Caco-2 (cell line): ENCODE measurements at regions not wholly inside any gene's neighbourhood (a gene's known extent, or its start where the extent isn't known, plus 50 kb on each side); places are given as distances from the start of the nearest gene placed in this dataset.

ENCODE experiments used
- BruUV-seq: library from RNA; stranded (reverse); fragments of 400-500 nt; replicated peaks from 2 replicates; lab custom pipeline; 2021; lab: Mats Ljungman, UMichigan
- CTCF ChIA-PET: fragments of 300-600 bp; sonication (Branson Sonifier 250); formaldehyde crosslinking; loops from one replicate; lab custom pipeline; 2022; ENCODE audit warnings: antibody characterized with exemption; lab: Charles Lee
- POLR2A ChIA-PET: fragments of 300-600 bp; sonication (Branson Sonifier 250); formaldehyde crosslinking; loops from one replicate; lab custom pipeline; 2022; ENCODE audit warnings: antibody characterized with exemption; lab: Charles Lee
- DNase-seq, 2 experiments: peaks; one replicate each; pipeline versions ENCODE4 v3.0.0 to v3.0.0-alpha.2; 2020 to 2022
- H3K27me3 ChIP-seq: replicated peaks from 2 replicates; pipeline ENCODE4 v1.6.0; 2011; ENCODE audit warnings: low read length; ENCODE audit not compliant: control insufficient read depth, insufficient read depth
- H3K36me3 ChIP-seq: 2 replicates; pipeline ENCODE4 v1.5.1; 2011; ENCODE audit warnings: low read length; ENCODE audit not compliant: control insufficient read depth, insufficient read depth
- H3K4me1 ChIP-seq: fragments of 250-450 bp; sonication (Bioruptor Pico); 2 replicates; pipeline ENCODE4 v1.5.1; 2020; ENCODE audit warnings: mild to moderate bottlenecking
- H3K4me3 ChIP-seq: 2 replicates; pipeline ENCODE4 v1.5.1; 2011; ENCODE audit warnings: low read depth, mild to moderate bottlenecking, control low read depth, low read length
- H3K9me3 ChIP-seq: fragments of 250-450 bp; sonication (Bioruptor Pico); 2 replicates; pipeline ENCODE4 v1.5.1; 2020; ENCODE audit warnings: mild to moderate bottlenecking, moderate library complexity
- H3K27ac Mint-ChIP-seq: one replicate; pipeline ENCODE4 v1.8.0; 2022; ENCODE audit warnings: mixed read lengths; ENCODE audit not compliant: unreplicated experiment
- H3K27me3 Mint-ChIP-seq: one replicate; pipeline ENCODE4 v1.8.0; 2022; ENCODE audit warnings: mixed read lengths; ENCODE audit not compliant: insufficient read depth, unreplicated experiment
- H3K36me3 Mint-ChIP-seq: one replicate; pipeline ENCODE4 v1.8.0; 2022; ENCODE audit warnings: mild to moderate bottlenecking, mixed read lengths; ENCODE audit not compliant: insufficient read depth, unreplicated experiment
- H3K4me1 Mint-ChIP-seq: one replicate; pipeline ENCODE4 v1.8.0; 2022; ENCODE audit warnings: low read depth, mixed read lengths; ENCODE audit not compliant: unreplicated experiment
- H3K4me3 Mint-ChIP-seq: one replicate; pipeline ENCODE4 v1.8.0; 2022; ENCODE audit warnings: mild to moderate bottlenecking, moderate library complexity, mixed read lengths; ENCODE audit not compliant: unreplicated experiment
- H3K9me3 Mint-ChIP-seq: one replicate; pipeline ENCODE4 v1.8.0; 2022; ENCODE audit warnings: mixed read lengths; ENCODE audit not compliant: unreplicated experiment
- CTCF ChIP-seq, 2 experiments: fragments of 200-600 bp in 1 of 2; IDR thresholded peaks; 1 replicate in 1 of 2; 2 replicates in 1 of 2; pipeline versions ENCODE4 v1.5.1 to v1.8.0; 2011 to 2022; ENCODE audit warnings: antibody characterized with exemption in 1 of 2, control low read depth in 1 of 2, inconsistent platforms in 1 of 2, low read depth in 1 of 2, low read length in 1 of 2, mild to moderate bottlenecking in 1 of 2, moderate library complexity in 1 of 2; ENCODE audit not compliant: insufficient read depth in 1 of 2, severe bottlenecking in 1 of 2, unreplicated experiment in 1 of 2
- intact Hi-C: fragments of 100-400 bp; cut with micrococcal nuclease; formaldehyde crosslinking; loops from one replicate; pipeline ENCODE4 v1.10.0; 2022; ENCODE audit not compliant: unreplicated experiment

- no peaks in the 10 kb centered on the region for H3K4me1 Mint-ChIP-seq
- no peaks in the 10 kb centered on the region for H3K27me3 Mint-ChIP-seq
- TF ChIP-seq CTCF (IDR thresholded peaks at IDR 0.05; ENCODE audit: insufficient read depth in 1 of 2, low read depth in 1 of 2, low read length in 1 of 2, severe bottlenecking in 1 of 2, unreplicated experiment in 1 of 2): no peak
- Histone ChIP-seq H3K27me3 (no peaks in the 10 kb centered on the region; the same call in 1 of the 2 replicates), H3K4me1 (no peaks in the 10 kb centered on the region), H3K36me3 (no peaks in the 10 kb centered on the region), H3K4me3 (no peak overlapping the region), H3K9me3 (no peaks in the 10 kb centered on the region)
- no peak for DNase-seq
- intact Hi-C loops: no loop called here
- H3K4me3 Mint-ChIP-seq: no peak overlapping the region
- no peaks in the 10 kb centered on the region for H3K9me3 Mint-ChIP-seq
- H3K27ac Mint-ChIP-seq: no peak overlapping the region
- H3K36me3 Mint-ChIP-seq: no peaks in the 10 kb centered on the region
- ChIA-PET CTCF (no interaction called here), POLR2A (no interaction called here)
- no TSS peak for BruUV-seq
Observed at GRCh38 chr2:196478588-196478987, 160.9 kb upstream of the CCDC150 start.

- H3K27me3 ChIP-seq: no peaks in the 10 kb centered on the region; the same call in 1 of the 2 replicates
- intact Hi-C loops: no loop called here
- H3K36me3 Mint-ChIP-seq: no peaks in the 10 kb centered on the region
- no peak overlapping the region for H3K4me3 Mint-ChIP-seq
- DNase-seq: no peak
- H3K9me3 Mint-ChIP-seq: no peaks in the 10 kb centered on the region
- H3K4me1 Mint-ChIP-seq: no peaks in the 10 kb centered on the region
- BruUV-seq: no TSS peak
- no peak overlapping the region for H3K27ac Mint-ChIP-seq
- H3K4me3 ChIP-seq: no peak overlapping the region
- no peak for TF ChIP-seq CTCF (IDR thresholded peaks at IDR 0.05; ENCODE audit: insufficient read depth in 1 of 2, low read depth in 1 of 2, low read length in 1 of 2, severe bottlenecking in 1 of 2, unreplicated experiment in 1 of 2)
- H3K36me3 ChIP-seq: no peaks in the 10 kb centered on the region
- no peaks in the 10 kb centered on the region for H3K4me1 ChIP-seq
- H3K9me3 ChIP-seq: no peaks in the 10 kb centered on the region
- H3K27me3 Mint-ChIP-seq: peaks cover 2% of the 10 kb centered on the region
- POLR2A ChIA-PET: no interaction called here
- CTCF ChIA-PET: no interaction called here
Observed at GRCh38 chr2:196479350-196479749, 160.2 kb upstream of the CCDC150 start.

GRCh38 chr2:196480653-196481323, 158.7 kb upstream of the CCDC150 start:
- intact Hi-C loops: no loop called here
- no peaks in the 10 kb centered on the region for H3K36me3 Mint-ChIP-seq
- H3K4me1 Mint-ChIP-seq: no peaks in the 10 kb centered on the region
- no peak overlapping the region for H3K27ac Mint-ChIP-seq
- H3K36me3 ChIP-seq: no peaks in the 10 kb centered on the region
- CTCF ChIA-PET: no interaction called here
- H3K27me3 ChIP-seq: no peaks in the 10 kb centered on the region; the same call in 1 of the 2 replicates
- H3K4me3 Mint-ChIP-seq: no peak overlapping the region
- TF ChIP-seq CTCF (IDR thresholded peaks at IDR 0.05; ENCODE audit: insufficient read depth in 1 of 2, low read depth in 1 of 2, low read length in 1 of 2, severe bottlenecking in 1 of 2, unreplicated experiment in 1 of 2): no peak
- POLR2A ChIA-PET: no interaction called here
- no peak overlapping the region for H3K4me3 ChIP-seq
- no peaks in the 10 kb centered on the region for H3K4me1 ChIP-seq
- H3K27me3 Mint-ChIP-seq: peaks cover 10% of the 10 kb centered on the region
- H3K9me3 Mint-ChIP-seq: peaks cover 10% of the 10 kb centered on the region
- BruUV-seq: no TSS peak
- no peaks in the 10 kb centered on the region for H3K9me3 ChIP-seq
- no peak for DNase-seq
